T-helper 2 cell treated with Interferon-gamma antibody and Interleukin-4, amounts not matched to agents 100 ng/mL and 5 ng/mL, for 36 hours (primary cell): ENCODE measurements at regions not wholly inside any gene's neighbourhood (a gene's known extent, or its start where the extent isn't known, plus 50 kb on each side); places are given as distances from the start of the nearest gene placed in this dataset.
"Not testable (repeated sequence)": the region's sequence is repeated elsewhere in the genome, so short reads cannot be mapped to it uniquely, and the experiment has no call there.

Experiments used
- intact Hi-C: fragments of 100-400 bp; cut with micrococcal nuclease; formaldehyde crosslinking; loops from one replicate; pipeline ENCODE4 v1.15.1; 2023

- intact Hi-C loops = no loop called here
These were observed 655.0 kb downstream of the RWDD3 start for GRCh38 chr1:95888941-95889390.

DNA sequence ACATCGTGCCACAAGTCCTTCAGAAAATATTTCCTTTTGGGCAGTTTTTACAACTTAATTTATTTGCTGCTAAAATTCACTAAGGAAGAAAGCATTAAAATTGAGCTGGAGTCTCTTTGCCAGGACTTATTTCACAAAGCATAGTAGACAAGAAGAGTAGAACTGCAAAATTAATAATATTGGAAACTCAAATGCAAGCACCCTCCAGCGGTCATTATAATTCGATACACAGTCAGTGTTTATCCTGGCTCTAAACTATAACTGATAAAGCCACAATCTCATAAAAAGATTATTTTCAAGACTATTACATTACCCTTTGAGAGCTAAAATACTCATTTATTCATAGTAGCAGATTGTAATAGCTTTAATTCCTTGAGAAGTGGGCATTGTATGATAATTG, 655.4 kb downstream of the RWDD3 start:
- intact Hi-C loops = no loop called here

- intact Hi-C loops = no loop called here
These were observed 659.9 kb downstream of the RWDD3 start for GRCh38 chr1:95893921-95894320.

- intact Hi-C loops = no loop called here
These were observed 669.0 kb downstream of the RWDD3 start for GRCh38 chr1:95903060-95903459.

GRCh38 chr1:95905818-95906395, 671.9 kb downstream of the RWDD3 start:
- intact Hi-C loops = no loop called here

DNA sequence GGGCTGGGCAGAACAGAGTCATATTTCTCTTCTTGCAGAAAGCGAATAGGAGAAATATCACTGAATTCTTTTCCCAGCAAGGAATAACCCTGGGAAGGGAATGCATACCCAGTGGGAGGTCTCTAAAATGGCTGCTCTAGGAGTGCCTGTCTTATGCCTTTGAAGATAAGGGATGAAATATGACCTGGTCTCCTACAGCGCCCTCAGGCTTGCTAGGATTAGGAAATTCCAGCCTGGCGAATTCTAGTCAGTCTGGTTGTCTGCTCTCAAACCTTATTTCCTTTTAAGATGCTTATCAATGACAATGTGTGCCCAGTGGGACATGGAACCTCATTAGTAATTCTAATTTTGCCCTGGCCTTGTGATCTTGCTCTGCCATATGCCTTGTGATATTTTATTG, 677.7 kb downstream of the RWDD3 start:
- intact Hi-C loops = not testable (repeated sequence)

- intact Hi-C loops = no loop called here
These were observed 682.6 kb downstream of the RWDD3 start for GRCh38 chr1:95916616-95917015.

GRCh38 chr1:95924684-95925083, 690.7 kb downstream of the RWDD3 start:
- intact Hi-C loops = no loop called here

- intact Hi-C loops = no loop called here
These were observed 692.3 kb downstream of the RWDD3 start for GRCh38 chr1:95926331-95926730.

- intact Hi-C loops = no loop called here
These were observed 693.1 kb downstream of the RWDD3 start for GRCh38 chr1:95927061-95927460.

DNA sequence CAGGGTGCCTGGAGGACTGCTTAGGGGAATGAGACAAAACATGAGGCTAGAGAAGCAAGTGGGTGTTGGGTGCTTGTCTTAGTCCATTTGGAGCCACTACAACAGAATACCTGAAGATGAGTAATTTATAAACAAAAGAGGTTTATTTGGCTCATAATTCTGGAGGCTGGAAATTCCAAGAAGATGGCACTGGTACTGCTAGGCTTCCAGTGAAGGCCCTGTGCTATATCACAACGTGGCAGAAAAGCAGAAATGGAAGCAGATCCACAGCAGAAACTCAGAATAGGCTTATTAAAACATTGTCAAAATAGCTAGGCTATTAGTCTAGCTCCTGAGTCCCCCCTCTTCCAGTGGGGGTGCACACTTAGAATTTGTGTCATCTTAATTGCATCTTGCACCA, 701.7 kb downstream of the RWDD3 start:
- intact Hi-C loops = no loop called here

DNA sequence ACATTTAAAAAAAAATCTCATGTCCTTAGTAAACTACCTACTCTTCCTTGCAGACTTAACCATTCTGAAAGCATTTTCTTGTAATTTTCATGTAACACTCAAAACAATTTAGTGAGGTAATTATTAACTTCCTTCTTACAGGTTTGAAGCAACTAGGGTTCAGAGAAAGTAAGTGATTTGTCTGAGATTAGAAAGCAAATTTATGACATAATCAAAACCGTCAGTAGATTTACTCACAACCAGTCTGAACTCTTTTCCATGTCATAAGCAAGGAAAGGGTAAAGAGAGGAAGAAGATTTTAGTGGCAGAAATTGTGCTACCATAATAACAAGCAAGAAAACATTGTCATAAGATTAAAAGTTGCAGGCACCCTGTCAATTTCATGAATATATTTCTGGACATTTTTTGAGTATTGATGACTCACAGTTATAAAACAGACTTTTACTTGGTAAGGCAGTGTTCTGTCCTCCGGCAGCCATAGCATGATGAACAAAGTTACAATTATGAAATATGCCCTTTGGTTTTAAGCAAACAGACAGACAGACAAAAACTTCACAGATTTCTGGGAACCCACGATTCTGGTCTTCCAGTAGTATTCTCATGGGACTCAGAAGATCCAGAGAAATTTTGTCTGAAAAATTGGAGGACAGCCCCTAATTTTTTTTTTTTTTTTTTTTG, 707.2 kb downstream of the RWDD3 start:
- intact Hi-C loops = no loop called here

- intact Hi-C loops = no loop called here
These were observed 714.0 kb downstream of the RWDD3 start for GRCh38 chr1:95948023-95948422.

GRCh38 chr1:95951371-95952102, 717.5 kb downstream of the RWDD3 start:
- intact Hi-C loops = no loop called here

GRCh38 chr1:95953015-95953414, 719.0 kb downstream of the RWDD3 start:
- intact Hi-C loops = no loop called here

GRCh38 chr1:95954585-95954984, 720.6 kb downstream of the RWDD3 start:
- intact Hi-C loops = no loop called here

GRCh38 chr1:95956215-95956614, 722.2 kb downstream of the RWDD3 start:
- intact Hi-C loops = no loop called here

- intact Hi-C loops = no loop called here
These were observed 723.7 kb downstream of the RWDD3 start for GRCh38 chr1:95957748-95958147.

DNA sequence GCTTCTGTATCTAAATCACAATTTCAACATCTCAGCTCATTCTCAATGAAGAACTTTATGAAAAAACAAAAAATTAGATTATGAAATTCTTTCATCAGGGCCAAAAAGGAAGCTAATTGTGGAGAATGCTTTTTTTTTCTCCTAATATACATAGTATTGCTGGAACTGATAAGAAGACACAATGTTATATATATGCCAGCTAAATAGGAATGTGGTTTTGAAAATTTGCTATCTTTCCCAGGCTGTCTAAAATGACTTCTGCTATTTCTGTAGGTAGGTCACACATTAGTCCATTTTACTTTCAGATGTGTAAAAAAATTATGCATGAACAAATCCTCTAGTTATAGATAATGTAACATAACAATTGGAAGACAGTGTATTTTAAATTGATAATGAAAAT, 732.9 kb downstream of the RWDD3 start:
- intact Hi-C loops = no loop called here

GRCh38 chr1:95974586-95974985, 740.6 kb downstream of the RWDD3 start:
- intact Hi-C loops = no loop called here

DNA sequence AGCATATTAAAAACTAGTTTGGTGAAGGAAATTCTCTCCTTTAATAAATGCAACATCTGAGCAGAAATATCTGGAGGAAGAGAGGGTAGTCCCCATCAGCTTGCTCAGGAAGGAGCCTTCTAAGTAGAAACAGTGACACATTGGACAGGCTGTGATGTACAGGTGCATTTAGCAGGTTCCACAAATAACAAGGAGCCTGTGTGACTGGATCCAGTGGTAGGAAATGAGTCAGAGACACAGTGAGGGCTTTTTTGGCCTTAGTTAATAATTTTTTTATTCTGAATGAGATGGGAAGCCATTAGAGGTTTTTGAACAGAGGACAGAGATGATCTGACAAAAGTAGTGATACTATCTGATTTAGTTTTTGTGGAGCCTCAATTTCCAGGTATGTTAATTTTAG, 738.9 kb upstream of the PTBP2 start:
- intact Hi-C loops = no loop called here

DNA sequence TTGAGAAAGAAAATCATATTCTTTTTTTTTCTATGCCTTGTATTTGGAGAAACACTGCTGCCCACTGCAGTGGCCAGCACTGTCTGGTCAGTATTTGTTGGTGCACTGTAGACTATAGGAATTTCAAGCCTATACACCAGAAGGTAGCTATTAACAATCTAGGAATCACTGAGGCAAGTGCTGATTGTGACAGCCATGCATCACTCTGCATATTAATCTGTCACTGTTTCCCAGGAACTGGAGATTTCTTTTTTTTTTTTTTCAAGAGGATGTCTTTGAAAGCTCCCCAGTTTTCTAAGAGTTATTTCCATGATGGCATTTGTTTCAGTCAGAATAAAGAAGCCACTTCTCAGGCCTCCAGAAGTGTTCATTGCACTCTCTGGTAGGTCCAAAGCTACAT, 737.8 kb upstream of the PTBP2 start:
- intact Hi-C loops = no loop called here
